BJ (cell line): ENCODE measurements at regions not wholly inside any gene's neighbourhood (a gene's known extent, or its start where the extent isn't known, plus 50 kb on each side); places are given as distances from the start of the nearest gene placed in this dataset.

Experiments
- CTCF ChIA-PET: fragments of 350-600 bp; formaldehyde crosslinking; extraction: SDS; loops from one replicate; lab custom pipeline; 2021; ENCODE audit warnings: antibody characterized with exemption, inconsistent platforms; lab: Yijun Ruan, JAX
- POLR2A ChIA-PET: fragments of 300-600 bp; sonication (Branson Sonifier 250); formaldehyde crosslinking; extraction: SDS; loops from one replicate; lab custom pipeline; 2021; ENCODE audit warnings: antibody characterized with exemption; lab: Charles Lee
- DNase-seq: peaks from one replicate; pipeline ENCODE4 v3.0.0-alpha.2; 2011; ENCODE audit warnings: low read depth
- H3K27me3 ChIP-seq: 2 replicates; pipeline ENCODE4 v1.6.0; 2011; ENCODE audit warnings: low read length; ENCODE audit not compliant: control insufficient read depth, insufficient read depth
- H3K36me3 ChIP-seq: 2 replicates; pipeline ENCODE4 v1.5.1; 2011; ENCODE audit warnings: low read length; ENCODE audit not compliant: control insufficient read depth, insufficient read depth
- H3K4me3 ChIP-seq: 2 replicates; pipeline ENCODE4 v1.5.1; 2011; ENCODE audit warnings: low read depth, mild to moderate bottlenecking, control low read depth, low read length
- TF ChIP-seq, protein P1 (sequence below): IDR thresholded peaks from 2 replicates; pipeline ENCODE4 v1.5.1; 2011; ENCODE audit warnings: low read depth, mild to moderate bottlenecking, control low read depth, inconsistent platforms, low read length, moderate library complexity; ENCODE audit not compliant: insufficient read depth

DNA sequence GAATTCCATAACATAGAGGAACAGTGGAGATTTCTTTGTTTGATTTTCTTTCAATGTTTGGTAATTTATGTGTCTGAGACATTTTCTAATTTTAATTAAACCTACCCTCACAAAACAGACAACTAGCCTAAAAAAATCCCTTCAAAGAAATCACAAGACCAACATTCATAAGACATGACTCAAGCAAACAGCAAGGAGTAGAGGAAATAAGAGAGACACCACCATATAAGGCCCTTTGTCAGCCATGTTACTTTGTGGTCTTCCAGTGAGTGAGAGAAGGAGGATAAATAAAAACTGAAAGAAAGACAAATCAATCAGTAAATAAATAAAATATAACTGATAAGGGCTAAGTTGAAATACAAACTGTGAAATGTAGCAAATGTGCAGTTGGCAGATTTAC is 830.8 kb upstream of the SLC39A10 start:
- Histone ChIP-seq H3K4me3 (no peak overlapping the region), H3K27me3 (no peaks in the 10 kb centered on the region), H3K36me3 (no peaks in the 10 kb centered on the region)
- TF ChIP-seq, protein P1, sequence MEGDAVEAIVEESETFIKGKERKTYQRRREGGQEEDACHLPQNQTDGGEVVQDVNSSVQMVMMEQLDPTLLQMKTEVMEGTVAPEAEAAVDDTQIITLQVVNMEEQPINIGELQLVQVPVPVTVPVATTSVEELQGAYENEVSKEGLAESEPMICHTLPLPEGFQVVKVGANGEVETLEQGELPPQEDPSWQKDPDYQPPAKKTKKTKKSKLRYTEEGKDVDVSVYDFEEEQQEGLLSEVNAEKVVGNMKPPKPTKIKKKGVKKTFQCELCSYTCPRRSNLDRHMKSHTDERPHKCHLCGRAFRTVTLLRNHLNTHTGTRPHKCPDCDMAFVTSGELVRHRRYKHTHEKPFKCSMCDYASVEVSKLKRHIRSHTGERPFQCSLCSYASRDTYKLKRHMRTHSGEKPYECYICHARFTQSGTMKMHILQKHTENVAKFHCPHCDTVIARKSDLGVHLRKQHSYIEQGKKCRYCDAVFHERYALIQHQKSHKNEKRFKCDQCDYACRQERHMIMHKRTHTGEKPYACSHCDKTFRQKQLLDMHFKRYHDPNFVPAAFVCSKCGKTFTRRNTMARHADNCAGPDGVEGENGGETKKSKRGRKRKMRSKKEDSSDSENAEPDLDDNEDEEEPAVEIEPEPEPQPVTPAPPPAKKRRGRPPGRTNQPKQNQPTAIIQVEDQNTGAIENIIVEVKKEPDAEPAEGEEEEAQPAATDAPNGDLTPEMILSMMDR: no peak
- POLR2A ChIA-PET: no interaction called here
- CTCF ChIA-PET: no interaction called here
- no peak for DNase-seq

DNA sequence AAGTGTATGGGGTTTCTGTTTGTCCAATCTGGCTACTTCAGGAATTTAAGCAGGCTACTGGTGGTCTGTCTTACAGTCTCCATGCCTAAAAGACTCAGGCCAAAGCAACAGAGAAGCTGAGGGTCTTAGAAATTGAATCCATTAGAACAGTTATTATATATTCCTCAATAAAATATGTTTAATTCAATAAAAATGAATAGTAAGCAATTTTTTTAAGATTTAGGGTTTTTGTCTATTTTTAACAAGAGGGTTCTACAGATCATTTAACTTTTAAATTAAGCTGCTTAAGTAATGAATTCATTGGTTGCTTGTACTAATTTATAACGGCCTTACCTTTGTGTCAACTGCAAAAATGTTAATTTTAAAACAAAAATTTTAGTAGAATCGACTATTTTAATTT is 832.6 kb upstream of the SLC39A10 start:
- ChIA-PET CTCF (no interaction called here), POLR2A (no interaction called here)
- Histone ChIP-seq H3K27me3 (no peaks in the 10 kb centered on the region), H3K36me3 (no peaks in the 10 kb centered on the region), H3K4me3 (no peak overlapping the region)
- DNase-seq: no peak
- TF ChIP-seq, protein P1: no peak

DNA sequence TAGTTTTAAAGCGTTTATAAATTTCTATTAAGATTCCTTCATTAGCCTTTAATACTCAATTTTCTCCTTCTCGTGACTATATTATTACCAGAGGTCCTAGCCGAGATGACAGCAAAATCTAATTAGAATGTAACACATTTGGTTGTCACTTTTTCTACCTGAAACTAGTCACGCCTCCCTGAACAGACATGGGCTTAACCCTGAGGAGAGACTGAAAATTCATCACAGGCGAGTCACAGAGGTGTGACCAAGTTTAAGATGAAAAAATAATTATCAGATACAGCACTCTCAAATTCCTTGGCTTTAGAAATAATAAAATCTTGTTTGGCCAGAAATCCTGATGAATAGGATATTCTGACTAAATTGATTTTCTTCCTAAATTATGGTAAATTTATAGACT is 834.4 kb upstream of the SLC39A10 start:
- DNase-seq: no peak
- H3K36me3 ChIP-seq: no peaks in the 10 kb centered on the region
- no peaks in the 10 kb centered on the region for H3K27me3 ChIP-seq
- POLR2A ChIA-PET: no interaction called here
- TF ChIP-seq, protein P1: no peak
- no peak overlapping the region for H3K4me3 ChIP-seq
- CTCF ChIA-PET: no interaction called here

DNA sequence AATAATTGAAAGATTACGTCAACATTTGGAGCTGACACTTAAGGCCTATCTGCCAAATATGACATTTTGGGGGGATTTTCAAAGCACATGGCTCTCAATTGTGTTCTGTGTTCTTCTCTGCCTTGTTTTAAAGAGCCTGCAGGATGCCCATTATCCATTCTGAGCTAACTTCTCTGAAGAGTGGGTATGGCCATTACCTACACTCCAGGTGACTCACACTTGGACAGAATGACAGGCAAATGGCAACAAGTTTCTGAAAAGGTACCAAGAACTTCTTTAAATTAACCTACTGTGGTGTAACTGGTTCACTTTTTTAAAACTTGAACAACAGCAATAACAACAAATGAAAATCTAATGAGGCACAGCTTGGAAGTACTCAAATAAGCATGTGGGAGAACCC is 834.9 kb upstream of the SLC39A10 start:
- no peaks in the 10 kb centered on the region for H3K27me3 ChIP-seq
- ChIA-PET CTCF (no interaction called here), POLR2A (no interaction called here)
- DNase-seq: no peak
- TF ChIP-seq, protein P1: no peak
- no peaks in the 10 kb centered on the region for H3K36me3 ChIP-seq
- H3K4me3 ChIP-seq: no peak overlapping the region

DNA sequence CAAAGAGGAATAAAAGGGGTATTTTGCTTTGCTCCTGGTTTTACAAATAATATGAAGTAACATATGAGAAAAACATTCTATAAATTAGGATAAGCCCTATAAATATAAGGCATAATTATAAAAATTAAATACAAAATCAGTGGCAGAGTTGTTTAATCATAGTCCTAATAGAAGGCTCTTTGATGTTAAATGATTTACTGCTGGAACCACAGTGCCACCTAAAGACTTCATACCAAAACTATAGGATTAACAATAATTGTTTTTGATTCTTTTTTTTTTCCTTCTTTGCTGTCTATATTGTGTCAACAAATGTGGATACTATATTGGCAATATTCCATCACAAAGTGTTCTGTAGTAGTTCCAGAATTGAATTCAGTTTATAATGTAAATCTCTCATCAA is 837.7 kb upstream of the SLC39A10 start:
- no peak for DNase-seq
- TF ChIP-seq, protein P1: no peak
- Histone ChIP-seq H3K27me3 (no peaks in the 10 kb centered on the region), H3K36me3 (no peaks in the 10 kb centered on the region), H3K4me3 (no peak overlapping the region)
- CTCF ChIA-PET: no interaction called here
- POLR2A ChIA-PET: no interaction called here
